ENCODE measurements at regions not wholly inside any gene's neighbourhood (a gene's known extent, or its start where the extent isn't known, plus 50 kb on each side); places are given as distances from the start of the nearest gene placed in this dataset.
"Not testable (repeated sequence)": the region's sequence is repeated elsewhere in the genome, so short reads cannot be mapped to it uniquely, and the experiment has no call there.

GRCh38 chr22:23436354-23437106 is 143.6 kb downstream of the IGLL1 start:
- DNase-seq, result not testable (repeated sequence)

- DNase-seq, result not testable (repeated sequence)
Observed at GRCh38 chr22:23435186-23435585, 144.9 kb downstream of the IGLL1 start.

GRCh38 chr22:23434198-23434830 is 145.8 kb downstream of the IGLL1 start:
- DNase-seq, result not testable (repeated sequence)

- peak; percentile 23 for DNase-seq
Observed at GRCh38 chr22:23433127-23434005, 146.7 kb downstream of the IGLL1 start.

GRCh38 chr22:23432719-23433118 is 147.4 kb downstream of the IGLL1 start:
- not testable (repeated sequence) for DNase-seq

GRCh38 chr22:23431337-23432072 is 148.6 kb downstream of the IGLL1 start:
- no peak for DNase-seq

- not testable (repeated sequence) for DNase-seq
Observed at GRCh38 chr22:23424551-23425068, 155.5 kb downstream of the IGLL1 start.

GRCh38 chr22:23424031-23424430 is 156.1 kb downstream of the IGLL1 start:
- no peak for DNase-seq

GRCh38 chr22:23422281-23422680 is 157.8 kb downstream of the IGLL1 start:
- not testable (repeated sequence) for DNase-seq

GRCh38 chr22:23421300-23421699 is 158.8 kb downstream of the IGLL1 start:
- DNase-seq, result not testable (repeated sequence)

GRCh38 chr22:23419931-23420330 is 160.2 kb downstream of the IGLL1 start:
- no peak for DNase-seq

- DNase-seq, result no peak
Observed at GRCh38 chr22:23419171-23419570, 160.9 kb downstream of the IGLL1 start.

GRCh38 chr22:23418159-23418788 is 161.8 kb downstream of the IGLL1 start:
- DNase-seq, result no peak

GRCh38 chr22:23417327-23417726 is 162.8 kb downstream of the IGLL1 start:
- DNase-seq, result not testable (repeated sequence)

- not testable (repeated sequence) for DNase-seq
Observed at GRCh38 chr22:23416169-23416690, 163.9 kb downstream of the IGLL1 start.

GRCh38 chr22:23415490-23415851 is 164.6 kb downstream of the IGLL1 start:
- DNase-seq, result no peak

- no peak for DNase-seq
Observed at GRCh38 chr22:23414727-23415489, 165.2 kb downstream of the IGLL1 start.

- DNase-seq, result no peak
Observed at GRCh38 chr22:23411739-23412138, 168.4 kb downstream of the IGLL1 start.

GRCh38 chr22:23410411-23410810 is 169.7 kb downstream of the IGLL1 start:
- DNase-seq, result no peak

- DNase-seq, result no peak
Observed at GRCh38 chr22:23409976-23410375, 170.1 kb downstream of the IGLL1 start.

- DNase-seq, result no peak
Observed at GRCh38 chr22:23408321-23408720, 171.8 kb downstream of the IGLL1 start.
